OCI-LY1 (cell line): ENCODE measurements at regions not wholly inside any gene's neighbourhood (a gene's known extent, or its start where the extent isn't known, plus 50 kb on each side); places are given as distances from the start of the nearest gene placed in this dataset.

ENCODE experiments used
- H2AFZ ChIP-seq: fragments of 200-600 bp; sonication (generic), shearing (Covaris generic); 2 replicates; pipeline ENCODE4 v1.6.0; 2014; ENCODE audit warnings: antibody characterized with exemption, mild to moderate bottlenecking, low read length
- H3F3A ChIP-seq: fragments of 200-600 bp; sonication (generic), shearing (Covaris generic); 2 replicates; pipeline ENCODE4 v1.6.0; 2014; ENCODE audit warnings: mild to moderate bottlenecking, antibody characterized with exemption, low read length, moderate library complexity; ENCODE audit not compliant: insufficient read depth
- H3K27ac ChIP-seq: fragments of 200-600 bp; sonication (generic); 2 replicates; pipeline ENCODE4 v1.5.1; 2014; ENCODE audit warnings: low read length, mixed run types, mild to moderate bottlenecking, low read depth; ENCODE audit not compliant: poor library complexity, severe bottlenecking
- H3K27me3 ChIP-seq: fragments of 200-600 bp; sonication (generic); 2 replicates; pipeline ENCODE4 v1.6.0; 2014; ENCODE audit warnings: antibody characterized with exemption, mild to moderate bottlenecking, low read length, moderate library complexity; ENCODE audit not compliant: insufficient read depth
- H3K36me3 ChIP-seq: fragments of 200-600 bp; sonication (generic); 2 replicates; pipeline ENCODE4 v1.6.1; 2014; ENCODE audit warnings: mild to moderate bottlenecking, antibody characterized with exemption, low read length, moderate library complexity, mixed read lengths; ENCODE audit not compliant: insufficient read depth
- H3K4me1 ChIP-seq: fragments of 200-600 bp; sonication (generic); 2 replicates; pipeline ENCODE4 v1.5.1; 2014; ENCODE audit warnings: mild to moderate bottlenecking, low read length, moderate library complexity; ENCODE audit not compliant: insufficient read depth, severe bottlenecking
- H3K4me2 ChIP-seq: fragments of 200-600 bp; sonication (generic), shearing (Covaris generic); 2 replicates; pipeline ENCODE4 v1.6.1; 2014; ENCODE audit warnings: low read length
- H3K4me3 ChIP-seq: fragments of 200-600 bp; sonication (generic); 2 replicates; pipeline ENCODE4 v1.5.1; 2014; ENCODE audit warnings: low read length, low read depth, mild to moderate bottlenecking, mixed read lengths; ENCODE audit not compliant: poor library complexity, severe bottlenecking
- H3K79me2 ChIP-seq: fragments of 200-600 bp; shearing (Covaris generic); 2 replicates; pipeline ENCODE4 v1.6.1; 2016; ENCODE audit warnings: mixed run types, low read length, mixed read lengths; ENCODE audit not compliant: insufficient read depth
- H3K9ac ChIP-seq: fragments of 200-600 bp; sonication (generic), shearing (Covaris generic); 2 replicates; pipeline ENCODE4 v1.6.1; 2014; ENCODE audit warnings: mild to moderate bottlenecking, low read length, mixed read lengths
- H3K9me2 ChIP-seq: fragments of 200-600 bp; sonication (generic), shearing (Covaris generic); 2 replicates; pipeline ENCODE4 v1.6.1; 2014; ENCODE audit warnings: low read depth, mild to moderate bottlenecking, low read length, mixed read lengths
- H3K9me3 ChIP-seq: fragments of 200-600 bp; shearing (Covaris generic); 2 replicates; pipeline ENCODE4 v1.6.1; 2014; ENCODE audit warnings: low read length, mixed read lengths
- H4K20me1 ChIP-seq: fragments of 200-600 bp; sonication (generic), shearing (Covaris generic); 2 replicates; pipeline ENCODE4 v1.6.0; 2016; ENCODE audit warnings: mild to moderate bottlenecking, low read length; ENCODE audit not compliant: insufficient read depth
- EZH2 ChIP-seq: fragments of 200-600 bp; sonication (generic), shearing (Covaris generic); IDR thresholded peaks from 2 replicates; pipeline ENCODE4 v1.8.0; 2017; ENCODE audit warnings: borderline replicate concordance, mixed run types, mild to moderate bottlenecking, antibody characterized with exemption, low read length, moderate library complexity, mixed read lengths
- TF ChIP-seq, protein P1 (sequence below): fragments of 200-600 bp; sonication (generic), shearing (Covaris generic); IDR thresholded peaks from 2 replicates; pipeline ENCODE4 v1.5.1; 2017; ENCODE audit warnings: mild to moderate bottlenecking, antibody characterized with exemption, low read length, moderate library complexity, mixed read lengths

DNA sequence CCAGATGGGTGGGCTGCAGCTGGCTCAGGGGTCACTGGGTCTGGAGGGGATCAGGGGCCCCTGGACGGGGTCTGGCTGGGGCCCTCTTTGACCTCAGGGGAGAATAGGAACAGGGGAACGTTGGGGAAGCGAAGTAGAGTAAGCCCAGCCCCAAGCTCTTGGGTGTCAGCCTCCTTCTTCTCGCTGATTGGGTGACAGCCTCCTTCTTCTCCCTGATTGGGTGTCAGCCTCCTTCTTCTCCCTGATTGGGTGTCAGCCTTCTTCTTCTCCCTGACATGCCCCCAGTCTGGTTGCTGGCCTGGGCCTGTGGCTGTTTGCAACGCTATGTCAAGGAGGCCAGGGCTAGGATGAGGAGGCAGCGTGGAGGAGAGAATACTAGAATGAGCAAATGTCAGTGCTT, 76.7 kb upstream of the CASZ1 start:
- Histone ChIP-seq H3F3A (no peaks in the 10 kb centered on the region), H3K9me2 (no peaks in the 10 kb centered on the region), H3K4me1 (no peaks in the 10 kb centered on the region), H3K4me2 (no peak overlapping the region), H3K9ac (no peak overlapping the region), H3K4me3 (no peak overlapping the region), H3K9me3 (no peaks in the 10 kb centered on the region), H3K79me2 (no peaks in the 10 kb centered on the region), H3K27ac (no peak overlapping the region), H4K20me1 (no peaks in the 10 kb centered on the region), H3K36me3 (no peaks in the 10 kb centered on the region), H3K27me3 (no peaks in the 10 kb centered on the region), H2AFZ (no peak overlapping the region)
- TF ChIP-seq, protein P1, sequence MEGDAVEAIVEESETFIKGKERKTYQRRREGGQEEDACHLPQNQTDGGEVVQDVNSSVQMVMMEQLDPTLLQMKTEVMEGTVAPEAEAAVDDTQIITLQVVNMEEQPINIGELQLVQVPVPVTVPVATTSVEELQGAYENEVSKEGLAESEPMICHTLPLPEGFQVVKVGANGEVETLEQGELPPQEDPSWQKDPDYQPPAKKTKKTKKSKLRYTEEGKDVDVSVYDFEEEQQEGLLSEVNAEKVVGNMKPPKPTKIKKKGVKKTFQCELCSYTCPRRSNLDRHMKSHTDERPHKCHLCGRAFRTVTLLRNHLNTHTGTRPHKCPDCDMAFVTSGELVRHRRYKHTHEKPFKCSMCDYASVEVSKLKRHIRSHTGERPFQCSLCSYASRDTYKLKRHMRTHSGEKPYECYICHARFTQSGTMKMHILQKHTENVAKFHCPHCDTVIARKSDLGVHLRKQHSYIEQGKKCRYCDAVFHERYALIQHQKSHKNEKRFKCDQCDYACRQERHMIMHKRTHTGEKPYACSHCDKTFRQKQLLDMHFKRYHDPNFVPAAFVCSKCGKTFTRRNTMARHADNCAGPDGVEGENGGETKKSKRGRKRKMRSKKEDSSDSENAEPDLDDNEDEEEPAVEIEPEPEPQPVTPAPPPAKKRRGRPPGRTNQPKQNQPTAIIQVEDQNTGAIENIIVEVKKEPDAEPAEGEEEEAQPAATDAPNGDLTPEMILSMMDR: no peak
- no peak for TF ChIP-seq EZH2

DNA sequence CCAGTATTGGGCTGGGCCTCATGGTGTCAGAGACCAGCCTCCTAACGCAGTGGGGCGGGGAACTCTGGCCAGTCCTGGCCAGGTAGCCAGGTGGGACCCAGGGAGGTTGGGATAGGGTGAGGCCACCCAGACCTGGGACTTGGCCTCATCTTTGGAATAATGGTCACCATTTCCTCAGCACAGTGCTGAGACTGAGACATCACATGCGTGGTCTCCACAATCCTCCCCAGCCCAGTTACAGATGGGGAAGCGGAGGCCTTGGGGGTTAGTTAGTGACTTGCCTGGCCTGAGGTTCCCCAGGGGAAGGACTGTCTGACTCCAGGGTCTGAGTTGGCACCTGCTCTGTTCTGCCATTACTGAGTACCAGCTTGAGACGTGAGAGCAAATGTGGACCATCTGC, 77.9 kb upstream of the CASZ1 start:
- Histone ChIP-seq H3K9me3 (no peaks in the 10 kb centered on the region), H3F3A (no peaks in the 10 kb centered on the region), H3K9ac (no peak overlapping the region), H3K4me1 (no peaks in the 10 kb centered on the region), H3K27me3 (no peaks in the 10 kb centered on the region), H4K20me1 (no peaks in the 10 kb centered on the region), H3K36me3 (no peaks in the 10 kb centered on the region), H3K79me2 (no peaks in the 10 kb centered on the region), H3K9me2 (no peaks in the 10 kb centered on the region), H2AFZ (no peak overlapping the region), H3K4me3 (no peak overlapping the region), H3K27ac (no peak overlapping the region), H3K4me2 (no peak overlapping the region)
- TF ChIP-seq, protein P1: no peak
- no peak for TF ChIP-seq EZH2

DNA sequence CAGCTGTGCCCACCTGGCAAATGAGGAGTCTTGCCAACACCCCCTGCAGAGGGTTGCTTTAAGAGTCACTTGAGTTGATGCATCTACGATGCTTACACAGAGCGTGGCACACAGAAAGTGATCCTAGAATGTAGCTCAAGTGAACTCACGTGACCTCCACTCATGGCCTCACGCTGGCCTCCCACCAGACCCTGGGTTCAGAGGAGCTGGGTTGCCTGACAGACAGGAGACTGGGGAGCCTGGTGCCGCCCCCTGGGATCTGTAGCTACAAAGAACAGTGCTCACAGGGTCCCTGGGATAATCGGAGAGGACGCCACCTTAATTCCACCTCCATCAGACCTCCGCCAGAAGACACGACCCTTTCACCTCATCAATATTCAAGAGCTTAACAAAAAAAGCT, 81.4 kb upstream of the CASZ1 start:
- TF ChIP-seq EZH2: no peak
- TF ChIP-seq, protein P1: no peak
- Histone ChIP-seq H3K36me3 (no peaks in the 10 kb centered on the region), H3F3A (no peaks in the 10 kb centered on the region)

More for the DNA sequence above, 81.4 kb upstream of the CASZ1 start:
- Histone ChIP-seq H3K9me2 (no peaks in the 10 kb centered on the region), H3K4me1 (no peaks in the 10 kb centered on the region), H3K27ac (no peak overlapping the region), H3K79me2 (no peaks in the 10 kb centered on the region), H3K27me3 (0 out of 2 replicates have a peak, but pooled peaks cover 5% of the 10 kb centered on the region), H3K4me3 (no peak overlapping the region), H2AFZ (no peak overlapping the region), H4K20me1 (no peaks in the 10 kb centered on the region), H3K9ac (no peak overlapping the region), H3K4me2 (no peak overlapping the region), H3K9me3 (no peaks in the 10 kb centered on the region)
